A549 (cell line): ENCODE measurements at regions not wholly inside any gene's neighbourhood (a gene's known extent, or its start where the extent isn't known, plus 50 kb on each side); places are given as distances from the start of the nearest gene placed in this dataset.
"Not testable (repeated sequence)": the region's sequence is repeated elsewhere in the genome, so short reads cannot be mapped to it uniquely, and the experiment has no call there.

ENCODE experiments used
- ATAC-seq, 2 experiments: fragments of 200-7000 bp in 1 of 2; fragments of >200 bp in 1 of 2; cut with Nextera tagmentation in 1 of 2; cut with Tn5 transposase in 1 of 2; 3 replicates each; pipeline versions ENCODE4 v1.8.0 to v1.9.1; 2018 to 2020; ENCODE audit warnings: mild to moderate bottlenecking in 1 of 2, moderate library complexity in 1 of 2
- CTCF ChIA-PET: fragments of 300-600 bp; sonication (Branson Sonifier 250); formaldehyde crosslinking; extraction: SDS; loops from one replicate; lab custom pipeline; 2021; ENCODE audit warnings: antibody characterized with exemption, inconsistent platforms; lab: Yijun Ruan, JAX
- POLR2A ChIA-PET: fragments of 350-600 bp; formaldehyde crosslinking; extraction: SDS; loops from one replicate; lab custom pipeline; 2021; ENCODE audit warnings: antibody characterized with exemption, inconsistent platforms; lab: Yijun Ruan, JAX
- DNase-seq, 2 experiments: peaks; one replicate each; pipeline versions ENCODE4 v3.0.0 to v3.0.0-alpha.2; 2011 to 2016; ENCODE audit warnings: low read depth in 1 of 2, low spot score in 1 of 2
- FAIRE-seq: peaks from 2 replicates; lab custom pipeline; 2011; peaks lifted over from hg19 to GRCh38; lab: Jason Lieb, UNC
- H3K27ac ChIP-seq, 2 experiments: fragments of >200 bp; sonication (Bioruptor Twin); formaldehyde crosslinking; 3 replicates each; pipeline ENCODE4 v1.5.1; 2016 to 2017
- H3K4me1 ChIP-seq: fragments of >200 bp; sonication (Bioruptor Twin); formaldehyde crosslinking; 3 replicates; pipeline ENCODE4 v1.6.1; 2016
- H3K4me2 ChIP-seq: fragments of >200 bp; sonication (Bioruptor Twin); formaldehyde crosslinking; 3 replicates; pipeline ENCODE4 v1.6.1; 2016
- H3K4me3 ChIP-seq: fragments of >200 bp; sonication (Bioruptor Twin); formaldehyde crosslinking; 3 replicates; pipeline ENCODE4 v1.5.1; 2016
- H3K9me3 ChIP-seq: fragments of >200 bp; sonication (Bioruptor Twin); formaldehyde crosslinking; 3 replicates; pipeline ENCODE4 v1.6.1; 2016
- ATOH8 ChIP-seq: fragments of 250-450 bp; sonication (Bioruptor Pico); IDR thresholded peaks from 2 replicates; pipeline ENCODE4 v1.5.0; 2020; ENCODE audit warnings: low read depth, mild to moderate bottlenecking, moderate library complexity
- BHLHE40 ChIP-seq: IDR thresholded peaks from 2 replicates; pipeline ENCODE4 v1.6.1; 2012; ENCODE audit warnings: low read depth, low read length, inconsistent platforms
- CHD4 ChIP-seq: fragments of 200-600 bp; sonication (generic); IDR thresholded peaks from 2 replicates; pipeline ENCODE4 v1.6.1; 2016; ENCODE audit warnings: antibody characterized with exemption, mild to moderate bottlenecking, borderline replicate concordance
- CTCF ChIP-seq: fragments of >200 bp; sonication (Bioruptor Twin); formaldehyde crosslinking; IDR thresholded peaks from 3 replicates; pipeline ENCODE4 v1.5.1; 2016
- EHMT2 ChIP-seq: fragments of 200-600 bp; sonication (generic); IDR thresholded peaks from 2 replicates; pipeline ENCODE4 v1.6.1; 2016; ENCODE audit warnings: antibody characterized with exemption, low read depth, mild to moderate bottlenecking, moderate library complexity
- ELK1 ChIP-seq: fragments of 150-350 bp; IDR thresholded peaks from 2 replicates; pipeline ENCODE4 v1.6.1; 2014; ENCODE audit warnings: low read depth, mild to moderate bottlenecking, low read length
- GATA3 ChIP-seq: IDR thresholded peaks from 2 replicates; pipeline ENCODE4 v1.6.1; 2012; ENCODE audit warnings: borderline replicate concordance
- JUN ChIP-seq, 2 experiments: fragments of >200 bp; sonication (Bioruptor Twin); formaldehyde crosslinking; IDR thresholded peaks; 2 replicates in 1 of 2; 3 replicates in 1 of 2; pipeline ENCODE4 v1.6.1; 2016 to 2017
- KDM1A ChIP-seq: fragments of 200-600 bp; sonication (generic); IDR thresholded peaks from 2 replicates; pipeline ENCODE4 v1.6.1; 2016; ENCODE audit warnings: low read depth, mild to moderate bottlenecking
- KDM5A ChIP-seq: fragments of 200-600 bp; sonication (generic); IDR thresholded peaks from 2 replicates; pipeline ENCODE4 v1.6.1; 2016; ENCODE audit warnings: antibody characterized with exemption, mild to moderate bottlenecking
- MAX ChIP-seq: IDR thresholded peaks from 2 replicates; pipeline ENCODE4 v1.6.1; 2012
- NPAS2 ChIP-seq: fragments of 250-450 bp; sonication (Bioruptor Pico); IDR thresholded peaks from 2 replicates; pipeline ENCODE4 v1.8.0; 2022; ENCODE audit warnings: mild to moderate bottlenecking, moderate library complexity, borderline replicate concordance
- PBX3 ChIP-seq: IDR thresholded peaks from 2 replicates; pipeline ENCODE4 v1.6.1; 2012
- POLR2A ChIP-seq: IDR thresholded peaks from 2 replicates; pipeline ENCODE4 v1.6.1; 2012; ENCODE audit warnings: mild to moderate bottlenecking, low read length
- RARB ChIP-seq: fragments of 250-450 bp; sonication (Bioruptor Pico); IDR thresholded peaks from 2 replicates; pipeline ENCODE4 v1.8.0; 2021; ENCODE audit warnings: mild to moderate bottlenecking, moderate library complexity
- RFX5 ChIP-seq: fragments of 450-650 bp; IDR thresholded peaks from 2 replicates; pipeline ENCODE4 v1.7.1; 2014; ENCODE audit warnings: antibody characterized with exemption, mild to moderate bottlenecking, moderate library complexity
- RNF2 ChIP-seq: fragments of 200-600 bp; sonication (generic); IDR thresholded peaks from 2 replicates; pipeline ENCODE4 v1.6.1; 2016; ENCODE audit warnings: low read depth, mild to moderate bottlenecking, antibody characterized with exemption, moderate library complexity, borderline replicate concordance
- SMC3 ChIP-seq: fragments of >200 bp; sonication (Bioruptor Twin); formaldehyde crosslinking; IDR thresholded peaks from 3 replicates; pipeline ENCODE4 v1.6.1; 2018; ENCODE audit warnings: inconsistent platforms
- TP53 ChIP-seq: fragments of 250-450 bp; sonication (Bioruptor Pico); IDR thresholded peaks from 2 replicates; pipeline ENCODE4 v1.5.0; 2021; ENCODE audit warnings: mild to moderate bottlenecking, moderate library complexity
- ZFP36 ChIP-seq: fragments of 450-650 bp; IDR thresholded peaks from 2 replicates; pipeline ENCODE4 v1.6.1; 2014; ENCODE audit warnings: borderline replicate concordance; ENCODE audit not compliant: partially characterized antibody
- ZSCAN20 ChIP-seq: fragments of 250-450 bp; sonication (Bioruptor Pico); IDR thresholded peaks from 2 replicates; pipeline ENCODE4 v1.8.0; 2022; ENCODE audit warnings: mild to moderate bottlenecking, moderate library complexity
- WGBS: methylation state at CpG from one replicate; pipeline ENCODE4 v1.1.6; 2017; ENCODE audit errors: missing lambda C conversion rate; 5-methylcytosine and 5-hydroxymethylcytosine counted together
- TF ChIP-seq, protein P1 (sequence below): fragments of 450-650 bp; IDR thresholded peaks from 2 replicates; pipeline ENCODE4 v1.6.1; 2014; ENCODE audit warnings: antibody characterized with exemption
- TF ChIP-seq, protein P2 (sequence below): fragments of 200-600 bp; sonication (generic); IDR thresholded peaks from 2 replicates; pipeline ENCODE4 v1.6.1; 2016; ENCODE audit warnings: antibody characterized with exemption, mild to moderate bottlenecking, moderate library complexity

GRCh38 chr5:112555197-112555596 is 136.1 kb upstream of the EPB41L4A start:
- TF ChIP-seq ELK1: no peak
- TF ChIP-seq SMC3: no peak
- no peak for TF ChIP-seq NPAS2 (CRISPR knock-in tag)
- TF ChIP-seq RNF2: no peak
- TF ChIP-seq, protein P1, sequence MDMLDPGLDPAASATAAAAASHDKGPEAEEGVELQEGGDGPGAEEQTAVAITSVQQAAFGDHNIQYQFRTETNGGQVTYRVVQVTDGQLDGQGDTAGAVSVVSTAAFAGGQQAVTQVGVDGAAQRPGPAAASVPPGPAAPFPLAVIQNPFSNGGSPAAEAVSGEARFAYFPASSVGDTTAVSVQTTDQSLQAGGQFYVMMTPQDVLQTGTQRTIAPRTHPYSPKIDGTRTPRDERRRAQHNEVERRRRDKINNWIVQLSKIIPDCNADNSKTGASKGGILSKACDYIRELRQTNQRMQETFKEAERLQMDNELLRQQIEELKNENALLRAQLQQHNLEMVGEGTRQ: no peak
- TF ChIP-seq TP53 (CRISPR knock-in tag): no peak
- no peak for TF ChIP-seq ATOH8 (CRISPR knock-in tag)
- no peak for TF ChIP-seq EHMT2
- no peaks in the 10 kb centered on the region for H3K9me3 ChIP-seq
- no peak overlapping the region for H3K4me2 ChIP-seq
- no peaks in the 10 kb centered on the region for H3K4me1 ChIP-seq
- no peak overlapping the region for H3K27ac ChIP-seq
- H3K4me3 ChIP-seq: no peak overlapping the region
- CTCF ChIA-PET: interaction anchor here (1.4 to 8.3 kb wide), 4 partner anchors 10 to 293 kb away, joined by 4 to 125 read pairs (median 6); no protein-coding TSS in a partner anchor
- no peak for ATAC-seq
- FAIRE-seq: no peak
- POLR2A ChIA-PET: interaction anchor here (0.5 kb wide), 1 partner anchor 1039 kb away, joined by 3 read pairs; no protein-coding TSS in a partner anchor
- no peak for DNase-seq
- WGBS: 33% methylated on average over 2 of the region's 2 CpGs

- no peak overlapping the region for H3K4me2 ChIP-seq
- POLR2A ChIA-PET: no interaction called here
- 46% methylated on average over 3 of the region's 3 CpGs for WGBS
- TF ChIP-seq RARB (CRISPR knock-in tag) (no peak), CTCF (no peak), BHLHE40 (no peak), KDM5A (no peak), PBX3 (no peak), JUN (IDR thresholded peaks at IDR 0.05) (no peak), ATOH8 (CRISPR knock-in tag) (no peak), RFX5 (no peak), CHD4 (no peak), KDM1A (no peak), ZFP36 (no peak), POLR2A (no peak), MAX (no peak), GATA3 (no peak), ZSCAN20 (CRISPR knock-in tag) (no peak)
- TF ChIP-seq, protein P2, sequence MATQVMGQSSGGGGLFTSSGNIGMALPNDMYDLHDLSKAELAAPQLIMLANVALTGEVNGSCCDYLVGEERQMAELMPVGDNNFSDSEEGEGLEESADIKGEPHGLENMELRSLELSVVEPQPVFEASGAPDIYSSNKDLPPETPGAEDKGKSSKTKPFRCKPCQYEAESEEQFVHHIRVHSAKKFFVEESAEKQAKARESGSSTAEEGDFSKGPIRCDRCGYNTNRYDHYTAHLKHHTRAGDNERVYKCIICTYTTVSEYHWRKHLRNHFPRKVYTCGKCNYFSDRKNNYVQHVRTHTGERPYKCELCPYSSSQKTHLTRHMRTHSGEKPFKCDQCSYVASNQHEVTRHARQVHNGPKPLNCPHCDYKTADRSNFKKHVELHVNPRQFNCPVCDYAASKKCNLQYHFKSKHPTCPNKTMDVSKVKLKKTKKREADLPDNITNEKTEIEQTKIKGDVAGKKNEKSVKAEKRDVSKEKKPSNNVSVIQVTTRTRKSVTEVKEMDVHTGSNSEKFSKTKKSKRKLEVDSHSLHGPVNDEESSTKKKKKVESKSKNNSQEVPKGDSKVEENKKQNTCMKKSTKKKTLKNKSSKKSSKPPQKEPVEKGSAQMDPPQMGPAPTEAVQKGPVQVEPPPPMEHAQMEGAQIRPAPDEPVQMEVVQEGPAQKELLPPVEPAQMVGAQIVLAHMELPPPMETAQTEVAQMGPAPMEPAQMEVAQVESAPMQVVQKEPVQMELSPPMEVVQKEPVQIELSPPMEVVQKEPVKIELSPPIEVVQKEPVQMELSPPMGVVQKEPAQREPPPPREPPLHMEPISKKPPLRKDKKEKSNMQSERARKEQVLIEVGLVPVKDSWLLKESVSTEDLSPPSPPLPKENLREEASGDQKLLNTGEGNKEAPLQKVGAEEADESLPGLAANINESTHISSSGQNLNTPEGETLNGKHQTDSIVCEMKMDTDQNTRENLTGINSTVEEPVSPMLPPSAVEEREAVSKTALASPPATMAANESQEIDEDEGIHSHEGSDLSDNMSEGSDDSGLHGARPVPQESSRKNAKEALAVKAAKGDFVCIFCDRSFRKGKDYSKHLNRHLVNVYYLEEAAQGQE: no peak
- DNase-seq: no peak
- H3K9me3 ChIP-seq: no peaks in the 10 kb centered on the region
- no peak for ATAC-seq
- H3K4me3 ChIP-seq: no peak overlapping the region
- no peak overlapping the region for H3K27ac ChIP-seq
- H3K4me1 ChIP-seq: no peaks in the 10 kb centered on the region
- CTCF ChIA-PET: interaction anchor here (2.8 to 8.3 kb wide), 2 partner anchors 10 to 202 kb away, joined by 8 to 125 read pairs; no protein-coding TSS in a partner anchor
- FAIRE-seq: no peak
Observed at GRCh38 chr5:112555691-112556090, 136.6 kb upstream of the EPB41L4A start.

- FAIRE-seq, H3K4me2 ChIP-seq, H3K27ac ChIP-seq, H3K4me1 ChIP-seq, POLR2A ChIA-PET, DNase-seq, ATAC-seq, H3K4me3 ChIP-seq: not testable (repeated sequence)
- H3K9me3 ChIP-seq: peaks cover 11% of the 10 kb centered on the region; the same call in 2 of the 3 replicates
- CTCF ChIA-PET: interaction anchor here (1.3 to 1.6 kb wide), 2 partner anchors 12 to 198 kb away, joined by 5 read pairs; no protein-coding TSS in a partner anchor
- 58% methylated on average over 2 of the region's 2 CpGs for WGBS
Observed at GRCh38 chr5:112559501-112559900, 140.4 kb upstream of the EPB41L4A start.
